ENCODE measurements at regions not wholly inside any gene's neighbourhood (a gene's known extent, or its start where the extent isn't known, plus 50 kb on each side); places are given as distances from the start of the nearest gene placed in this dataset.

DNA sequence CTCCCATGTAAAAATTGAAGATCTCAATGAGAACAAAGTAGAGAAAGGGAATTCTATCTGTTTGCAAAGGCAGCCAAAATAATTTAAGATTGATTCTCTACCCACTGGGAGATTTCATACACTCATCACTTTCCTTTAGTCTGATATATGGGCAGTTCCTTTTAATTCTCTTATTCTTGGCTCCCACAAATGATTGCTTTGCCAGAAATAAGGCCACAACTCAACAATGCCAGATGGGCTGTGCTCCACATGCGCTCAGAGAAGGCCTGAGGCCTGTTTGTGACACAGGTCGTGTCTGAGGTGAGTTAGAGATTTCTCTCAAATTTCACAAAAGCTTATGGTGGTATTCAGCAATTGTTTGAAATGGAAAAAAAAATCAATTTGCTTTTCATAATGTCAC, 501.9 kb upstream of the SEMA3D start:
- TF ChIP-seq, protein P1, sequence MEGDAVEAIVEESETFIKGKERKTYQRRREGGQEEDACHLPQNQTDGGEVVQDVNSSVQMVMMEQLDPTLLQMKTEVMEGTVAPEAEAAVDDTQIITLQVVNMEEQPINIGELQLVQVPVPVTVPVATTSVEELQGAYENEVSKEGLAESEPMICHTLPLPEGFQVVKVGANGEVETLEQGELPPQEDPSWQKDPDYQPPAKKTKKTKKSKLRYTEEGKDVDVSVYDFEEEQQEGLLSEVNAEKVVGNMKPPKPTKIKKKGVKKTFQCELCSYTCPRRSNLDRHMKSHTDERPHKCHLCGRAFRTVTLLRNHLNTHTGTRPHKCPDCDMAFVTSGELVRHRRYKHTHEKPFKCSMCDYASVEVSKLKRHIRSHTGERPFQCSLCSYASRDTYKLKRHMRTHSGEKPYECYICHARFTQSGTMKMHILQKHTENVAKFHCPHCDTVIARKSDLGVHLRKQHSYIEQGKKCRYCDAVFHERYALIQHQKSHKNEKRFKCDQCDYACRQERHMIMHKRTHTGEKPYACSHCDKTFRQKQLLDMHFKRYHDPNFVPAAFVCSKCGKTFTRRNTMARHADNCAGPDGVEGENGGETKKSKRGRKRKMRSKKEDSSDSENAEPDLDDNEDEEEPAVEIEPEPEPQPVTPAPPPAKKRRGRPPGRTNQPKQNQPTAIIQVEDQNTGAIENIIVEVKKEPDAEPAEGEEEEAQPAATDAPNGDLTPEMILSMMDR (IDR thresholded peaks at IDR 0.05 in 2 of 3, conservative IDR thresholded peaks at IDR 0.05 in 1 of 3; ENCODE audit: insufficient read depth in 2 of 3, low read depth in 1 of 3, low read length in 3 of 3), result no peak
- TF ChIP-seq, protein P2, sequence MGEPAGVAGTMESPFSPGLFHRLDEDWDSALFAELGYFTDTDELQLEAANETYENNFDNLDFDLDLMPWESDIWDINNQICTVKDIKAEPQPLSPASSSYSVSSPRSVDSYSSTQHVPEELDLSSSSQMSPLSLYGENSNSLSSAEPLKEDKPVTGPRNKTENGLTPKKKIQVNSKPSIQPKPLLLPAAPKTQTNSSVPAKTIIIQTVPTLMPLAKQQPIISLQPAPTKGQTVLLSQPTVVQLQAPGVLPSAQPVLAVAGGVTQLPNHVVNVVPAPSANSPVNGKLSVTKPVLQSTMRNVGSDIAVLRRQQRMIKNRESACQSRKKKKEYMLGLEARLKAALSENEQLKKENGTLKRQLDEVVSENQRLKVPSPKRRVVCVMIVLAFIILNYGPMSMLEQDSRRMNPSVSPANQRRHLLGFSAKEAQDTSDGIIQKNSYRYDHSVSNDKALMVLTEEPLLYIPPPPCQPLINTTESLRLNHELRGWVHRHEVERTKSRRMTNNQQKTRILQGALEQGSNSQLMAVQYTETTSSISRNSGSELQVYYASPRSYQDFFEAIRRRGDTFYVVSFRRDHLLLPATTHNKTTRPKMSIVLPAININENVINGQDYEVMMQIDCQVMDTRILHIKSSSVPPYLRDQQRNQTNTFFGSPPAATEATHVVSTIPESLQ (CRISPR knock-in tag; IDR thresholded peaks at IDR 0.05), result no peak
- TF ChIP-seq GABPA (tag; conservative IDR thresholded peaks at IDR 0.05; ENCODE audit: low read depth) (no peak), CREB1 (IDR thresholded peaks at IDR 0.05) (no peak), CREB1 (CRISPR knock-in tag; IDR thresholded peaks at IDR 0.05) (no peak), ZKSCAN1 (IDR thresholded peaks at IDR 0.05; ENCODE audit: low read depth, low read length) (no peak), KLF16 (IDR thresholded peaks at IDR 0.05) (no peak), TAF1 (IDR thresholded peaks at IDR 0.05; ENCODE audit: control insufficient read depth, extremely low read depth, insufficient read depth, low read length, severe bottlenecking) (no peak), HMG20A (CRISPR knock-in tag; conservative IDR thresholded peaks at IDR 0.05) (no peak), NFRKB (IDR thresholded peaks at IDR 0.05; ENCODE audit: low read depth) (no peak), ZBED1 (IDR thresholded peaks at IDR 0.05) (no peak), KLF1 (tag; IDR thresholded peaks at IDR 0.05) (no peak), ZFP30 (CRISPR knock-in tag; IDR thresholded peaks at IDR 0.05; ENCODE audit: borderline replicate concordance) (no peak)
- TF ChIP-seq, protein P3, sequence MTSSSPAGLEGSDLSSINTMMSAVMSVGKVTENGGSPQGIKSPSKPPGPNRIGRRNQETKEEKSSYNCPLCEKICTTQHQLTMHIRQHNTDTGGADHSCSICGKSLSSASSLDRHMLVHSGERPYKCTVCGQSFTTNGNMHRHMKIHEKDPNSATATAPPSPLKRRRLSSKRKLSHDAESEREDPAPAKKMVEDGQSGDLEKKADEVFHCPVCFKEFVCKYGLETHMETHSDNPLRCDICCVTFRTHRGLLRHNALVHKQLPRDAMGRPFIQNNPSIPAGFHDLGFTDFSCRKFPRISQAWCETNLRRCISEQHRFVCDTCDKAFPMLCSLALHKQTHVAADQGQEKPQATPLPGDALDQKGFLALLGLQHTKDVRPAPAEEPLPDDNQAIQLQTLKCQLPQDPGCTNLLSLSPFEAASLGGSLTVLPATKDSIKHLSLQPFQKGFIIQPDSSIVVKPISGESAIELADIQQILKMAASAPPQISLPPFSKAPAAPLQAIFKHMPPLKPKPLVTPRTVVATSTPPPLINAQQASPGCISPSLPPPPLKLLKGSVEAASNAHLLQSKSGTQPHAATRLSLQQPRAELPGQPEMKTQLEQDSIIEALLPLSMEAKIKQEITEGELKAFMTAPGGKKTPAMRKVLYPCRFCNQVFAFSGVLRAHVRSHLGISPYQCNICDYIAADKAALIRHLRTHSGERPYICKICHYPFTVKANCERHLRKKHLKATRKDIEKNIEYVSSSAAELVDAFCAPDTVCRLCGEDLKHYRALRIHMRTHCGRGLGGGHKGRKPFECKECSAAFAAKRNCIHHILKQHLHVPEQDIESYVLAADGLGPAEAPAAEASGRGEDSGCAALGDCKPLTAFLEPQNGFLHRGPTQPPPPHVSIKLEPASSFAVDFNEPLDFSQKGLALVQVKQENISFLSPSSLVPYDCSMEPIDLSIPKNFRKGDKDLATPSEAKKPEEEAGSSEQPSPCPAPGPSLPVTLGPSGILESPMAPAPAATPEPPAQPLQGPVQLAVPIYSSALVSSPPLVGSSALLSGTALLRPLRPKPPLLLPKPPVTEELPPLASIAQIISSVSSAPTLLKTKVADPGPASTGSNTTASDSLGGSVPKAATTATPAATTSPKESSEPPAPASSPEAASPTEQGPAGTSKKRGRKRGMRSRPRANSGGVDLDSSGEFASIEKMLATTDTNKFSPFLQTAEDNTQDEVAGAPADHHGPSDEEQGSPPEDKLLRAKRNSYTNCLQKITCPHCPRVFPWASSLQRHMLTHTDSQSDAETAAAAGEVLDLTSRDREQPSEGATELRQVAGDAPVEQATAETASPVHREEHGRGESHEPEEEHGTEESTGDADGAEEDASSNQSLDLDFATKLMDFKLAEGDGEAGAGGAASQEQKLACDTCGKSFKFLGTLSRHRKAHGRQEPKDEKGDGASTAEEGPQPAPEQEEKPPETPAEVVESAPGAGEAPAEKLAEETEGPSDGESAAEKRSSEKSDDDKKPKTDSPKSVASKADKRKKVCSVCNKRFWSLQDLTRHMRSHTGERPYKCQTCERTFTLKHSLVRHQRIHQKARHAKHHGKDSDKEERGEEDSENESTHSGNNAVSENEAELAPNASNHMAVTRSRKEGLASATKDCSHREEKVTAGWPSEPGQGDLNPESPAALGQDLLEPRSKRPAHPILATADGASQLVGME (CRISPR knock-in tag; IDR thresholded peaks at IDR 0.05), result no peak

Data from K562 (cell line).